IMR-90 (cell line): ENCODE measurements at regions not wholly inside any gene's neighbourhood (a gene's known extent, or its start where the extent isn't known, plus 50 kb on each side); places are given as distances from the start of the nearest gene placed in this dataset.

Source experiments
- BHLHE40 ChIP-seq: fragments of 150-350 bp; IDR thresholded peaks from 2 replicates; pipeline ENCODE4 v1.6.1; 2016; ENCODE audit warnings: mild to moderate bottlenecking, low read depth, low read length
- FOS ChIP-seq: fragments of 150-350 bp; IDR thresholded peaks from 2 replicates; pipeline ENCODE4 v1.6.1; 2016; ENCODE audit warnings: low read depth, low read length
- POLR2A ChIP-seq: IDR thresholded peaks from 2 replicates; pipeline ENCODE4 v1.6.1; 2012; ENCODE audit warnings: mild to moderate bottlenecking, low read depth, low read length
- RAD21 ChIP-seq: IDR thresholded peaks from 2 replicates; pipeline ENCODE4 v1.6.1; 2012; ENCODE audit warnings: low read length, improper control_type of control experiment
- RFX5 ChIP-seq: IDR thresholded peaks from 2 replicates; pipeline ENCODE4 v1.8.0; 2012; ENCODE audit warnings: low read depth, mild to moderate bottlenecking, low read length, moderate library complexity
- TF ChIP-seq, protein P1 (sequence below): conservative IDR thresholded peaks from 2 replicates; pipeline ENCODE4 v1.5.1; 2012; ENCODE audit warnings: mild to moderate bottlenecking, low read depth, low read length, improper control_type of control experiment
- TF ChIP-seq, protein P2 (sequence below): fragments of 150-350 bp; IDR thresholded peaks from 2 replicates; pipeline ENCODE4 v1.6.1; 2017; ENCODE audit warnings: mild to moderate bottlenecking, antibody characterized with exemption, low read length, low read depth

DNA sequence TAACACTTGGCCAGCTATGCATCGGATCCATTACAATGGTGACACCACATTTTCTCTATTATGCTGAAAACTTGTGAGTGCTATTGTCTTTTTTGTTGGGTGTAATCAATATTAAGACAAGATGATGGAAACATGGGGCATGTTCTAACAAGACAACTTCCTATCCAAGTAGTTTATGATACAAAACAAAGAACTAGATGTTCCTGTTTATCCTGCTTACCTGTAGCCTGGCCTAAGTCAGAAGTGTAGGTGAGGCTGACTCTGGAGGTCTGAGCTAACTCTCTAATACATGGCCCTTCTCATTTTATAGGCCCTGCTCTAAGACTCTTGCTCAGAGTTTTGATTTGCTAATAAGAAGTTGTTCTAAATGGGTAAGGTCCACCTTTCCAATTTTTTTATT lies 242.4 kb upstream of the STXBP5 start:
- TF ChIP-seq POLR2A, result no peak
- no peak for TF ChIP-seq BHLHE40
- TF ChIP-seq, protein P1, sequence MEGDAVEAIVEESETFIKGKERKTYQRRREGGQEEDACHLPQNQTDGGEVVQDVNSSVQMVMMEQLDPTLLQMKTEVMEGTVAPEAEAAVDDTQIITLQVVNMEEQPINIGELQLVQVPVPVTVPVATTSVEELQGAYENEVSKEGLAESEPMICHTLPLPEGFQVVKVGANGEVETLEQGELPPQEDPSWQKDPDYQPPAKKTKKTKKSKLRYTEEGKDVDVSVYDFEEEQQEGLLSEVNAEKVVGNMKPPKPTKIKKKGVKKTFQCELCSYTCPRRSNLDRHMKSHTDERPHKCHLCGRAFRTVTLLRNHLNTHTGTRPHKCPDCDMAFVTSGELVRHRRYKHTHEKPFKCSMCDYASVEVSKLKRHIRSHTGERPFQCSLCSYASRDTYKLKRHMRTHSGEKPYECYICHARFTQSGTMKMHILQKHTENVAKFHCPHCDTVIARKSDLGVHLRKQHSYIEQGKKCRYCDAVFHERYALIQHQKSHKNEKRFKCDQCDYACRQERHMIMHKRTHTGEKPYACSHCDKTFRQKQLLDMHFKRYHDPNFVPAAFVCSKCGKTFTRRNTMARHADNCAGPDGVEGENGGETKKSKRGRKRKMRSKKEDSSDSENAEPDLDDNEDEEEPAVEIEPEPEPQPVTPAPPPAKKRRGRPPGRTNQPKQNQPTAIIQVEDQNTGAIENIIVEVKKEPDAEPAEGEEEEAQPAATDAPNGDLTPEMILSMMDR, result no peak
- TF ChIP-seq RAD21, result no peak
- no peak for TF ChIP-seq RFX5
- TF ChIP-seq FOS, result no peak
- TF ChIP-seq, protein P2, sequence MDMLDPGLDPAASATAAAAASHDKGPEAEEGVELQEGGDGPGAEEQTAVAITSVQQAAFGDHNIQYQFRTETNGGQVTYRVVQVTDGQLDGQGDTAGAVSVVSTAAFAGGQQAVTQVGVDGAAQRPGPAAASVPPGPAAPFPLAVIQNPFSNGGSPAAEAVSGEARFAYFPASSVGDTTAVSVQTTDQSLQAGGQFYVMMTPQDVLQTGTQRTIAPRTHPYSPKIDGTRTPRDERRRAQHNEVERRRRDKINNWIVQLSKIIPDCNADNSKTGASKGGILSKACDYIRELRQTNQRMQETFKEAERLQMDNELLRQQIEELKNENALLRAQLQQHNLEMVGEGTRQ, result no peak
